H4 (cell line): ENCODE measurements at regions not wholly inside any gene's neighbourhood (a gene's known extent, or its start where the extent isn't known, plus 50 kb on each side); places are given as distances from the start of the nearest gene placed in this dataset.
"Not testable (repeated sequence)": the region's sequence is repeated elsewhere in the genome, so short reads cannot be mapped to it uniquely, and the experiment has no call there.

Experiments used
- DNase-seq: peaks from one replicate; pipeline ENCODE4 v3.0.0-alpha.2; 2015; ENCODE audit warnings: low spot score

- no peak for DNase-seq
Measured at GRCh38 chr5:108451269-108451668, 69.4 kb upstream of the FBXL17 start.

GRCh38 chr5:108444130-108444529 is 62.2 kb upstream of the FBXL17 start:
- not testable (repeated sequence) for DNase-seq

- DNase-seq: not testable (repeated sequence)
Measured at GRCh38 chr5:108442063-108442651, 60.3 kb upstream of the FBXL17 start.

- DNase-seq: peak; percentile 42
Measured at GRCh38 chr5:108437425-108437824, 55.5 kb upstream of the FBXL17 start.

- DNase-seq: no peak
Measured at GRCh38 chr5:108436696-108437095, 54.8 kb upstream of the FBXL17 start.

GRCh38 chr5:108433600-108433999 is 51.7 kb upstream of the FBXL17 start:
- no peak for DNase-seq

GRCh38 chr5:108432024-108432423 is 50.1 kb upstream of the FBXL17 start:
- no peak for DNase-seq
